Renal cortical epithelial cell (primary cell): ENCODE measurements at regions not wholly inside any gene's neighbourhood (a gene's known extent, or its start where the extent isn't known, plus 50 kb on each side); places are given as distances from the start of the nearest gene placed in this dataset.
"Not testable (repeated sequence)": the region's sequence is repeated elsewhere in the genome, so short reads cannot be mapped to it uniquely, and the experiment has no call there.

Experiments
- DNase-seq: peaks from one replicate; pipeline ENCODE4 v3.0.0-alpha.2; 2011; ENCODE audit warnings: low read depth

DNA sequence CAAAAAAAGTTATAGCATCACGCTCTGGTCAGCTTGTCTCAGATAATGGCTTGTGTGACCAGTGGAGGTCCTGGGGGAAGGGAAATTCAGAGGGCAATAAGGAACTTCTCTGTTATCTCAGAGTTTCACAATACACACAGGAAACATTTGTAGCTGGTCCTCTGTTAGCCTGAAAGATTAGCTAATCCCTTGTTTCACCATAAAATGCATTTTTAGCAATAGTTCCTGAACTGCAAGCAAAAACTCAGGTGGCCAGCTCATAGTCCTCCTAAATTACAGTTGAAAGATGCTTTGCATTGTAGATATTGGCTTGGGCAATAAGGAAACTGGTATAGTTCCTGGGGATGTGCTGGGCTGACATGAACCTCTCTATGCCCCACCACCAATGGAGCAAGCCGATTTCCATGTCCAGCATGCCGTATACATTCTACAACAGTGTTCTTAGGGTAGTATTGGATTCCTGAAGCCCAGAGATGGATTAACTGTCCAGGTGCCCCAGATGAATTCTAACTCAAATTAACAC lies 141.5 kb upstream of the TBL1XR1 start:
- no peak for DNase-seq

DNA sequence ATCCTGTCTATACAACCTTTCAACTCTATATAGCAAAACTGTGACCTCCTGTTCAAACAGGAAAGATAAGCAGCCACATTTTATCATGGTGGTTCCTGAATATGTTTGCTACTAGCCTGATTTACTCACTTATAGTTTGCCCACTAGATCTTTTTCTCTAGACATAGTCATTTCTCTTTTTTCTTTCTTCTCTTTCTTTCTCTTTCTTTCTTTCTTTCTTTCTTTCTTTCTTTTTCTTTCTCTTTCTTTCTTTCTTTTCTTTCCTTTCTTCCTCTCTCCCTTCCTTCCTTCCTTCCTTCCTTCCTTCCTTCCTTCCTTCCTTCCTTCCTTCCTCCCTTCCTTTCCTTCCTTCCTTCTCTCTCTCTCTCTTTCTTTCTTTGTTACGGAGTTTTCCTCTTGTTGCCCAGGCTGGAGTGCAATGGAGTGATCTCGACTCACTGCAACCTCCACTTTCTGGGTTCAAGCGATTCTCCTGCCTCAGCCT lies 142.0 kb upstream of the TBL1XR1 start:
- not testable (repeated sequence) for DNase-seq

DNA sequence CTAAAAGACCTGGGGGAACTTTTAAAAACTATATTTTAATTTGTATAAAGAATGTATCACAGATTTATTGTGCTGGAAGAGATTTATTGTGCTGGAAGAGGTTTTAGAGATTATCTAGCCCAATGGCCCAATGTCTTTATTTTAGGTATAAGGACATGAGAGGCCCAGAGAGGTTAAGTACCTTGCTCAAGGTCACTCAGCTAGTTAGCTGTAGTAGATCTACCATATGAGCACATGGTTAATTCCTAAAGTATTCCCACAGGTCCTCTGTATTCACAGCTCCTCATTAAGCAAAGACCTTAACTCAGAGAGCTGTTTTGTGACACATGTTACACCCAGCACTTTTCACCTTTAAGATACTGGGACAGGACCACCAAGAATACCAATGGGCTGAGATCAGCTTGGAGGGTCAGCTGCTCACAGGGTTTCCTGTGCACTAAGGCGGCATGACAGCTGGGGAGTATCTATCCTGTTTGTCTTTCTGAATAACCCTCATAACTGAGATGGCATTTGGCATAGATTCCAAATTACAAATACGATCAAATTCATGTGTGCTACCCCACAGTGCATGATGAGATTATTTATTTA lies 143.1 kb upstream of the TBL1XR1 start:
- DNase-seq, result no peak

DNA sequence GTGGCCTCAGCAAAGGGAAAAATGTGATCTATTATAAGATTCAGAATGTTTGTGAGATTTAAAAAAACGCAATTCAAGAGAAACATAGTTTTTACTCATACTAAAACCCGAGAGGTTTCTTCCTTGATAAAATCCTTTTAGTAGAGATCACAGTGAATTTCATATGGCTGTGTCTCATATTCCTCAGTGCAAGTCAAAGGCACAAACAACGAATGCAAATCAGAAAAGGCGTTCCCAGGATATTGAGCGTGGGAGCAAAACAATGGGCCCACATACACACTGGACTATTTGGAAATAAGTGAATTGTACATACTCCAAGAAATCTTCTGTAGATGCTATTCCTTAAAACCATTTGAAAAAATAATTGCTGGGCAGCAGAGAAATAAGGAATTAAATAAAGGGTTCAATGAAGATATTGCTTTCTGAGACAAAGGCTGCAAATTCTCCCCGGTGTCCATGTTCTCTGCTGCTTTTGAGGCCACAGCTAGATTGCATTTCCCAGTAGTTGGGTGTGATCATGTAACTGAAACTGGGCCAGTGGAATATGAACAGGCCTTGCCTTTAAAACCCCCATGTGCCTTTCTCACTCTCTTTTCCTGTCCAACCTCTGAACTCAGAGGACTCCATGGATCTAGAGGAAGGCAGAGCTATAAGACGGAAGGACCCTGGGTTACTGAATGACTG lies 144.6 kb upstream of the TBL1XR1 start:
- no peak for DNase-seq

DNA sequence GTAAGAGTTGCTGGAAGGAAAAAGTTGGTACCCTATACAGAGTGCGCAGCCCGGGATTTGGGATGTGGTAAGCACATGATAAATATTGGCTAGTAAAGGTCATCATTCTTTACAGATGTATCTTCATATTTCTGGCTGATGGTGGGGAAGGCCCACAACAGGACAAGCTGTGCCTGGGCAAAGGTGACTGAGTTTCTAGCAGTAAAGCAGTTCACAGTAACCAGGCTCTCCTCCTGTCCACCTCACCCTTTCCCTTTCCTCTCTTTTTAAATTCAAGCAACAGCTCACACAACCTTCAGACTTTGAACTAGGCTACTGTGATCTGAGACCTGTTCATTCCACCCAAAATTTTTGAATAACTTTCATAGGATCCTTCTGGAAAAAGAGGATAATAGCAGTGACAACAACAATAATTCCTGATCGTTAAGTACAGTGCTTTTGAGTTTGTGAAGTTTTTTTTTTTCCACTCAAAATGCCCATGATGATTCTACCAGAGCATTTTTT lies 145.9 kb upstream of the TBL1XR1 start:
- DNase-seq, result no peak

GRCh38 chr3:177345049-177345972 lies 148.0 kb upstream of the TBL1XR1 start:
- DNase-seq, result peak; percentile 98

DNA sequence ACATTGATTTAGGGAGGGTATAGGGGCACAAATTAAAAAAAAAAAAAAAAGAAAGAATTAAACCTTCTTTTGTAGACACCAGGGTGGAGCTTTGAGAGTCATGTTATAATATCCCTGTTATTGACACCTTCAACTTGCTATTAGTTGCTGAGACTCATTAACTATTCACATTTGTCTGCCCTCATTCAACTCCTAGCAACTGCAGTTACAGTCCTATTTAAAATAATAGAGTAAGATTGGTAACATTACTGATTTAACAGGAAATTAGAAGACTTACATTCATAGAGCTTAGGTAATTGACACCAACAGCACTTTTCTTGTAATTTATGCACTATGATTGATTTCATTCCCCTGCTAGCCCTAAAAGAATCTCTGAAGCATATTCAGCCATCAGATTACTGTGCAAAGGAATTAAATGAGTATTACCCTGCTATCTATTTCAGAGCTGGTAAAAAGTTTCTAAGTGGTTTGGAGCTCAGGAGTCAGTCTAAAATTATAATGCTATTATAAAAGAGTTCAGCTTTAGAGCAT lies 148.8 kb upstream of the TBL1XR1 start:
- no peak for DNase-seq

GRCh38 chr3:177346878-177347277 lies 149.6 kb upstream of the TBL1XR1 start:
- no peak for DNase-seq

GRCh38 chr3:177347611-177348010 lies 150.3 kb upstream of the TBL1XR1 start:
- no peak for DNase-seq

GRCh38 chr3:177348974-177349373 lies 151.7 kb upstream of the TBL1XR1 start:
- no peak for DNase-seq

GRCh38 chr3:177349384-177349783 lies 152.1 kb upstream of the TBL1XR1 start:
- DNase-seq, result no peak

GRCh38 chr3:177350121-177350520 lies 152.8 kb upstream of the TBL1XR1 start:
- DNase-seq, result no peak

DNA sequence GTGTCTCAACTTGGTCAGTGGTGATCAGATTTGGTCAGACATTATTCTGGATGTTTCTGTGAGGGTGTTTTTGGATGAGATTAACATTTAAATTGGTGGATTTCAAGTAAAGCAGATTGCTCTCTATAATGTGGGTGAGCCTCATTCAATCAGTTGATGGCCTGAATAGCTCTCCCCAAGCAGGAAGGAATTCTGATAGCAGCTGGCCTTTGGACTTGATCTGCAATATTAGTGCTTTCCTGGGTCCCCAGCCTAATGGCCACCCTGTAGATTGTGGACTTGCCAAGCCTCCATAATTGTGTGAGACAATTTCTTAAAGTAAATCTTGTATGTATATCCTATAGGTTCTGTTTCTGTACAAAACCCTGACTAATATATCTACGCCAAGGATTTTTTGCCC lies 153.9 kb upstream of the TBL1XR1 start:
- no peak for DNase-seq

GRCh38 chr3:177351757-177352158 lies 154.5 kb upstream of the TBL1XR1 start:
- no peak for DNase-seq

DNA sequence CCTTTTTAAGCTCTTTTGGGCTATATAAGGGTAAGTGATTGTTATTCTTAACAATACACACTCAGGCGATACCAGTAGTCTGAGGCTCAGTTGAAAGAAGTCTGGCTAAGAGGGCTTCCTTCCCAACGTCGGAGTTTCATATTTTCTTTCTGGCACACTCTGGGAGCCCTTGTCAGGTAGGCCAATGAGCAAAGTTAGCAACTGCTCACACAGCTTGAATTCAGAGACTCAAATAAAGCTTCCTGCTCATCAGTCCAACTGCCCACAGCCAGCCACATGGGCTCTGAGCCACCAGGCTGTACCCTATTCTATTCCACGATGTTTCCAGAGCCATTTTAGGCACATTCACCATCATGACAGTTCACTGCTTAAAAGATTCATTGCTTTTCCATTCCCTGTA lies 155.1 kb upstream of the TBL1XR1 start:
- DNase-seq, result no peak

- DNase-seq, result no peak
Observed at GRCh38 chr3:177353140-177353539, 155.9 kb upstream of the TBL1XR1 start.

GRCh38 chr3:177353879-177354278 lies 156.6 kb upstream of the TBL1XR1 start:
- not testable (repeated sequence) for DNase-seq

- DNase-seq, result no peak
Observed at GRCh38 chr3:177354466-177354865, 157.2 kb upstream of the TBL1XR1 start.

GRCh38 chr3:177356113-177356512 lies 158.8 kb upstream of the TBL1XR1 start:
- DNase-seq, result no peak

- no peak for DNase-seq
Observed at GRCh38 chr3:177356952-177357351, 159.7 kb upstream of the TBL1XR1 start.

- DNase-seq, result peak; percentile 94
Observed at GRCh38 chr3:177357352-177358090, 160.2 kb upstream of the TBL1XR1 start.
